Stomach (tissue), 8 donors: ENCODE measurements at regions not wholly inside any gene's neighbourhood (a gene's known extent, or its start where the extent isn't known, plus 50 kb on each side); places are given as distances from the start of the nearest gene placed in this dataset.
"Not testable (repeated sequence)": the region's sequence is repeated elsewhere in the genome, so short reads cannot be mapped to it uniquely, and the experiment has no call there.

ENCODE experiments used
- DNase-seq, 2 donors: peaks; one replicate each; pipeline versions ENCODE4 v3.0.0 to v3.0.0-alpha.2; 2013 to 2019
- H3K27ac ChIP-seq, 5 donors: fragments of 200-600 bp in 4 of 5; sonication (generic) in 4 of 5; one replicate each; pipeline ENCODE4 v1.5.1; 2013 to 2019; ENCODE audit warnings: mild to moderate bottlenecking in 1 of 5, moderate library complexity in 1 of 5
- H3K27me3 ChIP-seq, 3 donors: fragments of 200-600 bp; sonication (generic); one replicate each; pipeline ENCODE4 v1.5.1; 2017 to 2019; ENCODE audit warnings: mixed run types in 1 of 3
- H3K36me3 ChIP-seq, 4 donors: fragments of 200-600 bp; sonication (generic); 1 replicate in 3 of 4; 2 replicates in 1 of 4; pipeline ENCODE4 v1.5.1; 2016 to 2019
- H3K4me1 ChIP-seq, 4 donors: fragments of 200-600 bp; sonication (generic); one replicate each; pipeline ENCODE4 v1.5.1; 2016 to 2019
- H3K4me3 ChIP-seq, 4 donors: fragments of 200-600 bp; sonication (generic) in 3 of 4; one replicate each; pipeline ENCODE4 v1.5.1; 2016 to 2019; ENCODE audit warnings: mild to moderate bottlenecking in 1 of 4
- H3K9me3 ChIP-seq, 4 donors: fragments of 200-600 bp; sonication (generic); one replicate each; pipeline ENCODE4 v1.5.1; 2016 to 2019
- EP300 ChIP-seq: sonication (generic); formaldehyde crosslinking; IDR thresholded peaks from one replicate; pipeline ENCODE4 v1.6.1; 2017; ENCODE audit warnings: antibody characterized with exemption
- POLR2A ChIP-seq, 4 donors: fragments of 450-650 bp; IDR thresholded peaks; one replicate each; pipeline ENCODE4 v1.6.1; 2016; ENCODE audit warnings: antibody characterized with exemption in 4 of 4, control low read depth in 2 of 4, mild to moderate bottlenecking in 1 of 4, moderate library complexity in 1 of 4
- POLR2AphosphoS5 ChIP-seq, 3 donors: sonication (generic); formaldehyde crosslinking; IDR thresholded peaks; one replicate each; pipeline ENCODE4 v1.6.1; 2016; ENCODE audit warnings: antibody characterized with exemption in 3 of 3
- WGBS, 5 donors: extraction: QIAGEN DNeasy Blood & Tissue Kit in 3 of 5; methylation state at CpG; one replicate each; pipeline versions ENCODE4 v1.1.5 to v1.1.7; 2013 to 2018; 5-methylcytosine and 5-hydroxymethylcytosine counted together
- intact Hi-C: fragments of 100-400 bp; cut with DNase I; formaldehyde crosslinking; loops from one replicate; pipeline ENCODE4 v1.15.1; 2023; ENCODE audit warnings: low total_unique reads
- TF ChIP-seq, protein P1 (sequence below), 7 experiments: fragments of 450-650 bp in 4 of 7; fragments of 200-600 bp in 3 of 7; sonication (generic) in 3 of 7; IDR thresholded peaks; one replicate each; pipeline ENCODE4 v1.5.1; 2016 to 2019; ENCODE audit warnings: antibody characterized with exemption in 7 of 7, control low read depth in 2 of 7, mild to moderate bottlenecking in 1 of 7
- donor health status: healthy with polysubstance abuse.
- donor health status: Bipolar disorder and iron deficiency.
- donor health status: healthy.

DNA sequence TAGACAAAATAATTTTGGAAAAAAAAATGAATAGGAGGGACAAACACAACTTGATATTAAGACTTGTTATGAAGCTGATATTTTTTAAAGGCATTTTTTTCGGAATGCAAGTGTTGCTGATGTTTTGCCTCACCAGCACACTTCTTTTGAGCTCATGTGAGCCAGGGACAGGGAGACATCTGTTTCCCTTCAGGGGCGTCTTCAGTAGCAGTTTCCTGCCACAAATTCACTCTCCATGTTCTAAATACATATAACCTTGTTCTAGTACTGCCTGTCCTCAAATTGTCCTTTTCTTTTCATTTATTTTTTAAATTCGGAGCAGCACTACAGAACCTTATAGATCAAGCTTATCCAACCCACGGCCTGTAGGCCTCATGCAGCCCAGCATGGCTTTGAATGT is 316.0 kb upstream of the PAPPA start:
- Histone ChIP-seq H3K4me3 (no peak overlapping the region), H3K27ac (no peak overlapping the region), H3K9me3 (no peaks in the 10 kb centered on the region), H3K36me3 (no peaks in the 10 kb centered on the region), H3K4me1 (no peaks in the 10 kb centered on the region), H3K27me3 (no peaks in the 10 kb centered on the region)
- TF ChIP-seq EP300 (no peak), POLR2AphosphoS5 (IDR thresholded peaks at IDR 0.05) (no peak), POLR2A (IDR thresholded peaks at IDR 0.05) (no peak)
- TF ChIP-seq, protein P1, sequence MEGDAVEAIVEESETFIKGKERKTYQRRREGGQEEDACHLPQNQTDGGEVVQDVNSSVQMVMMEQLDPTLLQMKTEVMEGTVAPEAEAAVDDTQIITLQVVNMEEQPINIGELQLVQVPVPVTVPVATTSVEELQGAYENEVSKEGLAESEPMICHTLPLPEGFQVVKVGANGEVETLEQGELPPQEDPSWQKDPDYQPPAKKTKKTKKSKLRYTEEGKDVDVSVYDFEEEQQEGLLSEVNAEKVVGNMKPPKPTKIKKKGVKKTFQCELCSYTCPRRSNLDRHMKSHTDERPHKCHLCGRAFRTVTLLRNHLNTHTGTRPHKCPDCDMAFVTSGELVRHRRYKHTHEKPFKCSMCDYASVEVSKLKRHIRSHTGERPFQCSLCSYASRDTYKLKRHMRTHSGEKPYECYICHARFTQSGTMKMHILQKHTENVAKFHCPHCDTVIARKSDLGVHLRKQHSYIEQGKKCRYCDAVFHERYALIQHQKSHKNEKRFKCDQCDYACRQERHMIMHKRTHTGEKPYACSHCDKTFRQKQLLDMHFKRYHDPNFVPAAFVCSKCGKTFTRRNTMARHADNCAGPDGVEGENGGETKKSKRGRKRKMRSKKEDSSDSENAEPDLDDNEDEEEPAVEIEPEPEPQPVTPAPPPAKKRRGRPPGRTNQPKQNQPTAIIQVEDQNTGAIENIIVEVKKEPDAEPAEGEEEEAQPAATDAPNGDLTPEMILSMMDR (IDR thresholded peaks at IDR 0.05), result no peak
- intact Hi-C loops, result no loop called here
- 46 to 67% (median 61%) methylated on average over 4 of the region's 4 CpGs for WGBS, 5 donors
- DNase-seq, result peak in 1 of 2 donors; percentile 30

GRCh38 chr9:115838417-115838816 is 315.2 kb upstream of the PAPPA start:
- intact Hi-C loops, result no loop called here
- TF ChIP-seq POLR2AphosphoS5 (IDR thresholded peaks at IDR 0.05), result no peak
- TF ChIP-seq EP300, result no peak
- TF ChIP-seq, protein P1 (IDR thresholded peaks at IDR 0.05), result no peak
- no peak for TF ChIP-seq POLR2A (IDR thresholded peaks at IDR 0.05)
- WGBS, 5 donors, result 73 to 85% (median 75%) methylated on average over 3 of the region's 3 CpGs

GRCh38 chr9:115844433-115844832 is 309.2 kb upstream of the PAPPA start:
- H3K27ac ChIP-seq, result peak overlapping the region in 1 of 5 donors; percentile 31
- WGBS, 5 donors, result 84 to 88% (median 87%) methylated on average over 6 to 8 of the region's 8 CpGs
- H3K36me3 ChIP-seq, H3K27me3 ChIP-seq, H3K9me3 ChIP-seq, DNase-seq, intact Hi-C loops, H3K4me1 ChIP-seq, H3K4me3 ChIP-seq: not testable (repeated sequence)

More at GRCh38 chr9:115838417-115838816, 315.2 kb upstream of the PAPPA start:
- no peak overlapping the region for H3K4me3 ChIP-seq
- no peaks in the 10 kb centered on the region for H3K36me3 ChIP-seq
- no peaks in the 10 kb centered on the region for H3K27me3 ChIP-seq
- DNase-seq, result no peak
- H3K4me1 ChIP-seq, result no peaks in the 10 kb centered on the region
- no peak overlapping the region for H3K27ac ChIP-seq
- no peaks in the 10 kb centered on the region for H3K9me3 ChIP-seq

GRCh38 chr9:115845648-115846312 is 307.8 kb upstream of the PAPPA start:
- intact Hi-C loops, result no loop called here
- no peaks in the 10 kb centered on the region for H3K9me3 ChIP-seq
- H3K4me1 ChIP-seq, result no peaks in the 10 kb centered on the region
- H3K4me3 ChIP-seq, result no peak overlapping the region
- no peaks in the 10 kb centered on the region for H3K27me3 ChIP-seq
- no peak for DNase-seq
- H3K36me3 ChIP-seq, result no peaks in the 10 kb centered on the region
- WGBS, 5 donors, result 49 to 70% (median 66%) methylated on average over 3 of the region's 3 CpGs
- H3K27ac ChIP-seq, result peak overlapping the region in 2 of 5 donors; percentile 31 to 55
- TF ChIP-seq POLR2AphosphoS5 (IDR thresholded peaks at IDR 0.05) (peak in 2 of 3 donors; percentile 45 to 47), POLR2A (IDR thresholded peaks at IDR 0.05) (no peak), EP300 (no peak)
- TF ChIP-seq, protein P1 (IDR thresholded peaks at IDR 0.05), result no peak

DNA sequence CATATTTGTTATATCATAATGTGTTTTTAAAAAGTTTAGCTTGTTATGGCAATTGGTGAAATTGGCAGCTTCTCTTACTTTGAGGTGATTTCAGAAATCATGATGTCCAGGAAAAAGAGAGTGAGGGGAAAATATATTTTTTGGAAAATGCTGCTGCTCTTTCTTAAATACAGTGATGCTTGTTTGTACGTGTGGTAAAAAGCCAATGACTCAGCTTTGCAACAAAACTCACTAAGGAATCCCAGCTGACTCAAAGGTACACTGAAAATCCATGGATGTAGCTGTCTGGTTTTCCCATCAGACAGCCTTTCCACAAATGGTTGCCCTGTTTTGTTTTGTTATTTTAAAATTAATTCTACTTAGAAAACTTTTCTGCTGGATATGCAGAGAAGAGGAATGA is 306.4 kb upstream of the PAPPA start:
- Histone ChIP-seq H3K36me3 (no peaks in the 10 kb centered on the region), H3K27ac (peak overlapping the region in 2 of 5 donors; percentile 9 to 20), H3K27me3 (no peaks in the 10 kb centered on the region), H3K9me3 (no peaks in the 10 kb centered on the region), H3K4me1 (no peaks in the 10 kb centered on the region), H3K4me3 (no peak overlapping the region)
- intact Hi-C loops, result no loop called here
- TF ChIP-seq POLR2A (IDR thresholded peaks at IDR 0.05), result no peak
- TF ChIP-seq, protein P1 (IDR thresholded peaks at IDR 0.05), result no peak
- no peak for TF ChIP-seq POLR2AphosphoS5 (IDR thresholded peaks at IDR 0.05)
- TF ChIP-seq EP300, result no peak
- no peak for DNase-seq
- WGBS, 5 donors, result 32 to 60% (median 52%) methylated on average over 1 of the region's 1 CpG
